HG03571 (cell line): ENCODE measurements at regions not wholly inside any gene's neighbourhood (a gene's known extent, or its start where the extent isn't known, plus 50 kb on each side); places are given as distances from the start of the nearest gene placed in this dataset.

Experiments
- ATAC-seq: cut with Tn5 transposase; IDR thresholded peaks from one replicate; pipeline ENCODE4 v1.9.1; 2021; ENCODE audit not compliant: unreplicated experiment

- ATAC-seq, result no peak
Measured at GRCh38 chr16:17877821-17878360, 407.1 kb upstream of the XYLT1 start.

GRCh38 chr16:17866996-17867395 is 396.2 kb upstream of the XYLT1 start:
- no peak for ATAC-seq

GRCh38 chr16:17861981-17862479 is 391.3 kb upstream of the XYLT1 start:
- no peak for ATAC-seq

- ATAC-seq, result no peak
Measured at GRCh38 chr16:17858061-17858460, 387.3 kb upstream of the XYLT1 start.

- no peak for ATAC-seq
Measured at GRCh38 chr16:17853958-17854357, 383.2 kb upstream of the XYLT1 start.

GRCh38 chr16:17852977-17853702 is 382.4 kb upstream of the XYLT1 start:
- no peak for ATAC-seq

GRCh38 chr16:17850581-17851250 is 380.0 kb upstream of the XYLT1 start:
- ATAC-seq, result no peak

GRCh38 chr16:17847234-17847795 is 376.6 kb upstream of the XYLT1 start:
- no peak for ATAC-seq

GRCh38 chr16:17846030-17846429 is 375.3 kb upstream of the XYLT1 start:
- no peak for ATAC-seq

- no peak for ATAC-seq
Measured at GRCh38 chr16:17845031-17845430, 374.3 kb upstream of the XYLT1 start.

GRCh38 chr16:17843905-17844304 is 373.1 kb upstream of the XYLT1 start:
- no peak for ATAC-seq

GRCh38 chr16:17839907-17840306 is 369.1 kb upstream of the XYLT1 start:
- ATAC-seq, result no peak

GRCh38 chr16:17839272-17839671 is 368.5 kb upstream of the XYLT1 start:
- no peak for ATAC-seq

GRCh38 chr16:17836868-17837602 is 366.3 kb upstream of the XYLT1 start:
- ATAC-seq, result no peak

GRCh38 chr16:17835118-17835876 is 364.5 kb upstream of the XYLT1 start:
- ATAC-seq, result no peak

GRCh38 chr16:17832738-17833137 is 362.0 kb upstream of the XYLT1 start:
- ATAC-seq, result no peak

- no peak for ATAC-seq
Measured at GRCh38 chr16:17831330-17831729, 360.6 kb upstream of the XYLT1 start.

- ATAC-seq, result no peak
Measured at GRCh38 chr16:17830651-17831050, 359.9 kb upstream of the XYLT1 start.

GRCh38 chr16:17829811-17830210 is 359.1 kb upstream of the XYLT1 start:
- no peak for ATAC-seq

GRCh38 chr16:17828012-17828411 is 357.3 kb upstream of the XYLT1 start:
- ATAC-seq, result no peak
